ENCODE measurements at regions not wholly inside any gene's neighbourhood (a gene's known extent, or its start where the extent isn't known, plus 50 kb on each side); places are given as distances from the start of the nearest gene placed in this dataset.

DNA sequence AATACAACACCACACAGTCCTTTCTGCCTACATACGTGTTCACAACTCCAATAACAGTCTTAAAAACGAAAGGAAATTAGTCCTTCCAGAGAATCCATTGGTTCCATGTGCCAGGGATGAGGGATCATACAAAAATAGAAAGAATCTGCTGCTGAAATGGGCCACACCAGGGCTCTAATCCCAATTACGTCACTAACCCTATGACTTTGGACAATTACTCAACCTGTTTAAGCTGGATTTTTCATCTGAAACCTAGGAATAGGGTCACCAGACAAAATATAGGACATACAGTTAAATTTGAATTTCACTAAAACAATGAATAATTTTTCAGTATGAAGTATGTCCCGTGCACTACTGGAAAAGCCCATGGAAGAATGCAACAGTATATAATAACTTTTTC, 264.7 kb downstream of the YTHDC2 start:
- Histone ChIP-seq H3K4me3 (no peak overlapping the region), H3K27me3 (no peaks in the 10 kb centered on the region), H3K9me3 (no peaks in the 10 kb centered on the region), H3K36me3 (no peaks in the 10 kb centered on the region), H3K27ac (no peak overlapping the region), H3K4me1 (ENCODE audit: insufficient read depth) (no peaks in the 10 kb centered on the region)
- no peak for DNase-seq
- WGBS, 3 donors = 76 to 95% (median 92%) methylated on average over 4 of the region's 4 CpGs
- no peak for TF ChIP-seq EP300 (IDR thresholded peaks at IDR 0.05)
- TF ChIP-seq, protein P1, sequence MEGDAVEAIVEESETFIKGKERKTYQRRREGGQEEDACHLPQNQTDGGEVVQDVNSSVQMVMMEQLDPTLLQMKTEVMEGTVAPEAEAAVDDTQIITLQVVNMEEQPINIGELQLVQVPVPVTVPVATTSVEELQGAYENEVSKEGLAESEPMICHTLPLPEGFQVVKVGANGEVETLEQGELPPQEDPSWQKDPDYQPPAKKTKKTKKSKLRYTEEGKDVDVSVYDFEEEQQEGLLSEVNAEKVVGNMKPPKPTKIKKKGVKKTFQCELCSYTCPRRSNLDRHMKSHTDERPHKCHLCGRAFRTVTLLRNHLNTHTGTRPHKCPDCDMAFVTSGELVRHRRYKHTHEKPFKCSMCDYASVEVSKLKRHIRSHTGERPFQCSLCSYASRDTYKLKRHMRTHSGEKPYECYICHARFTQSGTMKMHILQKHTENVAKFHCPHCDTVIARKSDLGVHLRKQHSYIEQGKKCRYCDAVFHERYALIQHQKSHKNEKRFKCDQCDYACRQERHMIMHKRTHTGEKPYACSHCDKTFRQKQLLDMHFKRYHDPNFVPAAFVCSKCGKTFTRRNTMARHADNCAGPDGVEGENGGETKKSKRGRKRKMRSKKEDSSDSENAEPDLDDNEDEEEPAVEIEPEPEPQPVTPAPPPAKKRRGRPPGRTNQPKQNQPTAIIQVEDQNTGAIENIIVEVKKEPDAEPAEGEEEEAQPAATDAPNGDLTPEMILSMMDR (IDR thresholded peaks at IDR 0.05) = no peak
- TF ChIP-seq POLR2A (IDR thresholded peaks at IDR 0.05) = no peak
- intact Hi-C loops (cut with DNase I) = no loop called here

DNA sequence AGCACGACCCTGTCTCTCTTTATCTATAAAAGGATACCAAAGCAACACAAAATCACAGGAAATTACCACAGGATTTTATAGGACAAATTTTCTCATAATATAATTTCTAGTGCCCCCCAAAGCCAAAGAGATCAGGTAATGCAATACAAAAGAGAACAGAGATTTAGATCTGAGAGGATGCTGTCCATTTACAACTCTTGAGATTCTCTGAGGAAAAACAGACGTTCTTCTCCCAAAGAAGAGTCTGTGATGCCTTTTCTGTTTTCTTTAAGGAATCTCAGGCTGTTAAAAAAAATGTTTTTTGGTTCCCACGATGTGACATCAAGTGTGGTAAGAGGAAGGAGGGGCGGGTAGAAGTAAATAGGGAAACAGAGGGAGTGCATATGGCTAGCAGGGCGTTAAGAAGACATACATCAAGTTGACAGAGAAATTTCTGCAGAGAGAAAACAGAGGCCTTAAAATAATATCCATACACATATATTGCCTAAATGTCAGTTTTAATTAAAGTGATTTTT, 274.7 kb downstream of the YTHDC2 start:
- Histone ChIP-seq H3K36me3 (no peaks in the 10 kb centered on the region), H3K9me3 (no peaks in the 10 kb centered on the region), H3K4me3 (no peak overlapping the region), H3K27ac (no peak overlapping the region), H3K4me1 (ENCODE audit: insufficient read depth) (no peaks in the 10 kb centered on the region), H3K27me3 (no peaks in the 10 kb centered on the region)
- 42 to 44% (median 42%) methylated on average over 5 of the region's 5 CpGs for WGBS, 3 donors
- intact Hi-C loops (cut with DNase I) = no loop called here
- no peak for TF ChIP-seq POLR2A (IDR thresholded peaks at IDR 0.05)
- TF ChIP-seq, protein P1 (IDR thresholded peaks at IDR 0.05) = no peak
- TF ChIP-seq EP300 (IDR thresholded peaks at IDR 0.05) = no peak
- no peak for DNase-seq

DNA sequence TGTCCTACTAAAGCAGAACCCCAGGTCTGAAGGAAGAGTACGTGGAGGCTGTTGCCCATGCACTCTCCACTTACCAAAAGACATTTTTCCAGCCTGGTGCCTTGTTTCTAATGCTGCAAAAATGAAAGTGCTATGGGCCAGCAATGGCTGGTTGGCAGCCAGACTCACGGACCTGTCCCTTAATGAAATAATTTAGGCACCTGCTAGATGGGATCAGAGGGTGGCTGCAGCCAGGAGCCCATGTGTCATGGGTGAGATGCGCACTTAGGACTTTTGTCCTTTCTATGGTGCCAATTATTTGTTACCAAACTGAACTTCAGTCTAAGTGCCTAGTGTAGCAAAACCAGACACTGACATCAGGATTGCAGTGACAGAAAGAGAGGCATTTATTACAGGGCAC, 276.3 kb downstream of the YTHDC2 start:
- Histone ChIP-seq H3K36me3 (no peaks in the 10 kb centered on the region), H3K9me3 (no peaks in the 10 kb centered on the region), H3K27ac (no peak overlapping the region), H3K4me1 (ENCODE audit: insufficient read depth) (no peaks in the 10 kb centered on the region), H3K4me3 (no peak overlapping the region), H3K27me3 (no peaks in the 10 kb centered on the region)
- 86 to 92% (median 89%) methylated on average over 3 of the region's 3 CpGs for WGBS, 3 donors
- intact Hi-C loops (cut with DNase I) = no loop called here
- no peak for DNase-seq
- TF ChIP-seq, protein P1 (IDR thresholded peaks at IDR 0.05) = no peak
- TF ChIP-seq EP300 (IDR thresholded peaks at IDR 0.05) = no peak
- TF ChIP-seq POLR2A (IDR thresholded peaks at IDR 0.05) = no peak

DNA sequence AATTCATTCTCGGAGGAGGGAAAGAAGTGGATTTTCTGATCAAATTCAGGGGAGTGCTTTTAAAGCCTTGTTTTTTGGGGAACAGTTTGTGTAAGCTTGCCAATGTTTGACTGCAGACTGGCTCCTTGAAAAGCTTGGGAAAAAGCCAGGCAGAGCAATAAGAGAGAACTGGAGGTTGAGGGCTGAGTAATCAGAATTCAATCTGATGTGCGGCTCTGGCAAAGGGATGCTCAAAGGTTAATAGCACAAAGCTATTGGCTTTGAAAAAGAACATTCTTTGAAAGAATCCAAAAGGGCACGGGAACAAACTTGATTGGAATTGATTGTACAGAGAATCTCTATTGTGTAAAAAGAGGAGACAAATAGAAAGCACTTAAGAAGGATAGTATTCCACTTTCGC, 279.3 kb downstream of the YTHDC2 start:
- DNase-seq = no peak
- intact Hi-C loops (cut with DNase I) = no loop called here
- H3K27me3 ChIP-seq = no peaks in the 10 kb centered on the region
- WGBS, 3 donors = 40 to 58% (median 48%) methylated on average over 4 of the region's 4 CpGs
- no peaks in the 10 kb centered on the region for H3K36me3 ChIP-seq
- no peaks in the 10 kb centered on the region for H3K9me3 ChIP-seq
- no peaks in the 10 kb centered on the region for H3K4me1 ChIP-seq (ENCODE audit: insufficient read depth)
- TF ChIP-seq POLR2A (IDR thresholded peaks at IDR 0.05) (no peak), EP300 (IDR thresholded peaks at IDR 0.05) (no peak)
- TF ChIP-seq, protein P1 (IDR thresholded peaks at IDR 0.05) = no peak
- no peak overlapping the region for H3K27ac ChIP-seq
- H3K4me3 ChIP-seq = no peak overlapping the region

Measured in ovary (tissue), 7 donors.